Progenitor cell of endocrine pancreas (in vitro differentiated cells): ENCODE measurements at regions not wholly inside any gene's neighbourhood (a gene's known extent, or its start where the extent isn't known, plus 50 kb on each side); places are given as distances from the start of the nearest gene placed in this dataset.

Source experiments
- DNase-seq: peaks from one replicate; pipeline ENCODE4 v3.0.0; 2021; ENCODE audit warnings: low spot score; ENCODE audit not compliant: unreplicated experiment
- H3K27ac Mint-ChIP-seq: 2 replicates; pipeline ENCODE4 v1.8.0; 2021; ENCODE audit warnings: mild to moderate bottlenecking, moderate library complexity, mixed read lengths
- H3K27me3 Mint-ChIP-seq: 2 replicates; pipeline ENCODE4 v1.8.0; 2021; ENCODE audit warnings: mixed read lengths
- H3K36me3 Mint-ChIP-seq: 2 replicates; pipeline ENCODE4 v1.8.0; 2022; ENCODE audit warnings: mixed read lengths; ENCODE audit not compliant: insufficient read depth
- H3K4me1 Mint-ChIP-seq: 2 replicates; pipeline ENCODE4 v1.8.0; 2021; ENCODE audit warnings: low read depth, mixed read lengths
- H3K4me3 Mint-ChIP-seq: 2 replicates; pipeline ENCODE4 v1.8.0; 2021; ENCODE audit warnings: low read depth, mild to moderate bottlenecking, moderate library complexity, mixed read lengths
- H3K9me3 Mint-ChIP-seq: 2 replicates; pipeline ENCODE4 v1.8.0; 2021; ENCODE audit warnings: low read depth, mixed read lengths
- TF ChIP-seq, protein P1 (sequence below): fragments of 200-600 bp; sonication (generic); IDR thresholded peaks from one replicate; pipeline ENCODE4 v1.5.0; 2021; ENCODE audit warnings: antibody characterized with exemption, mild to moderate bottlenecking; ENCODE audit not compliant: unreplicated experiment

DNA sequence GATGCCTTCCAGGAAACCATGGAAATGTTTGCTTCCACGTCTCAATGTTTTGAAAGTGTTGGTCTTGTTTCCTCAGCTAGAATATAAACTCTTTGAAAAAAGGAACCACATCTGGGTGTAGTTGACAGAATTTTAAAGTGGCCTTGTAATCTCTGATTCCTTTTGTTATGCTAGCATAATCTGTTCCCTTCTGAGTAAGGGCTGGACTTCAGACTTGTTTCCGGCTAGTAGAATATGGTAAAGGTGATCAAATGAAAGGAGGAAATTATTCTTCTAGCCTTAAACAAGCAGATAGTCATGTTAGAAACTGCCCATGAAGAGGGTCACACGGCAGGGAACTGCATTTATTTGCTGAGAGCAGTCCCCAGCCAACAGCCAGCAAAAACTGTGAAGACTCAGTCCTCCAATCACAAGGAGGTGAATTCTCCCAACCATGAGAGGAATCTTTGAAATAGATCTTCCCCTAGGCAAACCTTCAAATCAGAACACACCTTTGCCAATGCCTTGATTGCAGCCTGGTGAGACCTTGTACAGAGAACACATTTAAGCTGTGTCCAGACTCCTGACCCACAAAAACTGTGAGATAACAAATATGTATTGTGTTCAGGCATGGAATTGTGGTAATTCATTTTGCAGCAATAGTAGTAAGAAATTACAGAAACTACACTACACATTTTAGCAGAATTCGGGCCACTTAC is 316.9 kb upstream of the SP8 start:
- Mint-ChIP-seq H3K36me3 (no peaks in the 10 kb centered on the region), H3K27me3 (no peaks in the 10 kb centered on the region)

DNA sequence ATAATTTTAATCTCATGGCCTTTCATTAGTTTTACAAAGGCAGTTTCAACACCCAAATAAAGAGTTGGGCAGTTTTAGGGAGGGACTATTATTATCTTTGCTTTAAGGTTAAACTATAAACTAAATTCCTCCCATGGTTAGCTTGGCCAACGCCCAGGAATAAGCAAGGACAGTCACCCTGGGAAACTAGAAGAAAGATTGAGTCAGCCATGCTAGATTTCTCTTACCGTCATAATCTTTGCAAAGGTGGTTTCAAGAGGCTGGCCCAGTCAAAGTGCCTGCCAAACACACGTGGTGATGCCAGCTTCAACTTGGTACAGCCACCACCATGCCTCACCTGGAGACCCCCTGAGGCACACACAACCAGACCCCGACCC is 317.4 kb upstream of the SP8 start:
- Mint-ChIP-seq H3K36me3 (no peaks in the 10 kb centered on the region), H3K4me1 (no peaks in the 10 kb centered on the region), H3K27me3 (no peaks in the 10 kb centered on the region), H3K27ac (no peak overlapping the region), H3K9me3 (no peaks in the 10 kb centered on the region), H3K4me3 (no peak overlapping the region)
- DNase-seq = no peak
- TF ChIP-seq, protein P1, sequence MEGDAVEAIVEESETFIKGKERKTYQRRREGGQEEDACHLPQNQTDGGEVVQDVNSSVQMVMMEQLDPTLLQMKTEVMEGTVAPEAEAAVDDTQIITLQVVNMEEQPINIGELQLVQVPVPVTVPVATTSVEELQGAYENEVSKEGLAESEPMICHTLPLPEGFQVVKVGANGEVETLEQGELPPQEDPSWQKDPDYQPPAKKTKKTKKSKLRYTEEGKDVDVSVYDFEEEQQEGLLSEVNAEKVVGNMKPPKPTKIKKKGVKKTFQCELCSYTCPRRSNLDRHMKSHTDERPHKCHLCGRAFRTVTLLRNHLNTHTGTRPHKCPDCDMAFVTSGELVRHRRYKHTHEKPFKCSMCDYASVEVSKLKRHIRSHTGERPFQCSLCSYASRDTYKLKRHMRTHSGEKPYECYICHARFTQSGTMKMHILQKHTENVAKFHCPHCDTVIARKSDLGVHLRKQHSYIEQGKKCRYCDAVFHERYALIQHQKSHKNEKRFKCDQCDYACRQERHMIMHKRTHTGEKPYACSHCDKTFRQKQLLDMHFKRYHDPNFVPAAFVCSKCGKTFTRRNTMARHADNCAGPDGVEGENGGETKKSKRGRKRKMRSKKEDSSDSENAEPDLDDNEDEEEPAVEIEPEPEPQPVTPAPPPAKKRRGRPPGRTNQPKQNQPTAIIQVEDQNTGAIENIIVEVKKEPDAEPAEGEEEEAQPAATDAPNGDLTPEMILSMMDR = no peak

More for the DNA sequence above, 316.9 kb upstream of the SP8 start:
- no peaks in the 10 kb centered on the region for H3K4me1 Mint-ChIP-seq
- TF ChIP-seq, protein P1 = no peak
- H3K4me3 Mint-ChIP-seq = no peak overlapping the region
- H3K9me3 Mint-ChIP-seq = no peaks in the 10 kb centered on the region
- no peak for DNase-seq
- H3K27ac Mint-ChIP-seq = no peak overlapping the region

DNA sequence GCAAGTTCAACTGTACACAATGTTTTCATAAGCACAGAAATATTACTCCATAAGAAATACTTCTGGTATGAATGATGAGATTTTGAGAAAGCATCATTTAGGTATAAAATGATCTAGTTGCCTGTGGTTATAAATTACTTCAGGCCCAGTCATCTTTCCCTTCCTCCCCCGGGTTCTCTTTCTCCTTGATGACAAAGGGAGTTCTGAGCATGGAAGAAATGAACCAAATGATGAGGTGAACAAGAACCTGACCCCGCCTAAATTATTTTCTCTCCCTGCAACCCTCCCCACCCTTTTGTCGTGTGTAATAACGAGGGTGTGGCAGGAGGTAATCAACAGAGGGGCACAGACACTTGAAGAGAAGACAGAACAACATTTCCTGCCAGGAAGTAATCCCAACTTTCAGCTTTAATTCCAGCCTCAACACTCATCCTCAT is 319.6 kb upstream of the SP8 start:
- DNase-seq = no peak
- TF ChIP-seq, protein P1 = no peak
- H3K27ac Mint-ChIP-seq = no peak overlapping the region
- no peaks in the 10 kb centered on the region for H3K36me3 Mint-ChIP-seq
- H3K27me3 Mint-ChIP-seq = no peaks in the 10 kb centered on the region
- H3K9me3 Mint-ChIP-seq = no peaks in the 10 kb centered on the region
- no peaks in the 10 kb centered on the region for H3K4me1 Mint-ChIP-seq
- H3K4me3 Mint-ChIP-seq = no peak overlapping the region

DNA sequence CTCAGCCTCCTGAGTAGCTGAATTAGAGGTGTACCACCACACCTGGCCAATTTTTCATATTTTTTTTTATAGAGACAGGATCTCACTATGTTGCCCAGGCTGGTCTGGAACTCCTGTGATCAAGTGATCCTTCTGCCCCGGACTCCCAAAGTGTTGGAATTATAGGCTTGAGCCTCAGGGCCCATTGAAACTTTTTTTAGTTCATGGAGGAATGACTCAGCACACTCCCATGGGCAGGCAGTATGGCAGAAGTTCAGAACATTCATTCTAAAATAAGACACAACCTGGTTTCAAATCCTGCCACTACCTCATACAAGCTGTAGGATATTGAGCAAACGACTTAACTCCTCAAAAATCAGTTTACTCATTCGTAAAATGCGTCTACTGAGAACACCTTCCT is 320.4 kb upstream of the SP8 start:
- no peaks in the 10 kb centered on the region for H3K27me3 Mint-ChIP-seq
- H3K4me3 Mint-ChIP-seq = no peak overlapping the region

DNA sequence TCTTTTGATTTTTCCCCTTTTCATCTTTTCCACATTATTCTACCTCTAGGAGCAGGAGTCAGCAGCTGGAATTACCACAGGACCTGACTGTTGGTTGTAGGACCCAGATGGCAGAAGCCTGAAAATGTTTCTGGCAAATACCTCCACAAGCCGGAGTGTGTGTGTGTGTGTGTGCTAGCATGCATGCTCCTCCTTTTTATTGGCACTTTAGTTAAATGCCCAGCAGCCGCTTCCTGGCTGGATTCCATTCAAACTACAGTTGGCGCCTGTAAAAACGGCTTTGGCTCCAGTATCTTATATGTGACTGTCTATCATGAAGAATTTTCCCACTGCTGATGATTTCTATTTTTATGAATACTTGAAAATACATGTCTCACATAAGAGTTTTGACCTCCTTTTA is 319.7 kb upstream of the SP4 start:
- Mint-ChIP-seq H3K4me3 (no peak overlapping the region), H3K36me3 (no peaks in the 10 kb centered on the region), H3K9me3 (no peaks in the 10 kb centered on the region), H3K27ac (peak overlapping the region; percentile 39), H3K27me3 (no peaks in the 10 kb centered on the region), H3K4me1 (no peaks in the 10 kb centered on the region)
- TF ChIP-seq, protein P1 = no peak
- no peak for DNase-seq

More for the DNA sequence above, 320.4 kb upstream of the SP8 start:
- Mint-ChIP-seq H3K27ac (no peak overlapping the region), H3K4me1 (no peaks in the 10 kb centered on the region), H3K9me3 (no peaks in the 10 kb centered on the region), H3K36me3 (no peaks in the 10 kb centered on the region)
- TF ChIP-seq, protein P1 = no peak
- no peak for DNase-seq
